Peyer's patch (tissue), 4 donors: ENCODE measurements at regions not wholly inside any gene's neighbourhood (a gene's known extent, or its start where the extent isn't known, plus 50 kb on each side); places are given as distances from the start of the nearest gene placed in this dataset.

Experiments
- DNase-seq, 3 donors: peaks; one replicate each; pipeline ENCODE4 v3.0.0-alpha.2; 2017 to 2019
- H3K27ac ChIP-seq, 4 donors: fragments of 200-600 bp; sonication (generic); one replicate each; pipeline ENCODE4 v1.5.1; 2016 to 2019
- H3K27me3 ChIP-seq, 2 donors: fragments of 200-600 bp; sonication (generic); one replicate each; pipeline ENCODE4 v1.5.1; 2019
- H3K36me3 ChIP-seq, 3 donors: fragments of 200-600 bp; sonication (generic); one replicate each; pipeline ENCODE4 v1.5.1; 2016 to 2019
- H3K4me1 ChIP-seq, 4 donors: fragments of 200-600 bp; sonication (generic); one replicate each; pipeline ENCODE4 v1.5.1; 2016 to 2019
- H3K4me3 ChIP-seq, 4 donors: fragments of 200-600 bp; sonication (generic); 1 replicate in 3 of 4; 2 replicates in 1 of 4; pipeline ENCODE4 v1.5.1; 2016 to 2019; ENCODE audit warnings: mild to moderate bottlenecking in 1 of 4
- H3K9me3 ChIP-seq, 4 donors: fragments of 200-600 bp; sonication (generic); one replicate each; pipeline ENCODE4 v1.5.1; 2016 to 2019; ENCODE audit warnings: mild to moderate bottlenecking in 1 of 4
- POLR2A ChIP-seq, 2 donors: fragments of 450-650 bp; IDR thresholded peaks; one replicate each; pipeline ENCODE4 v1.5.1; 2017; ENCODE audit warnings: antibody characterized with exemption in 2 of 2, mild to moderate bottlenecking in 2 of 2, moderate library complexity in 2 of 2
- TF ChIP-seq, protein P1 (sequence below), 6 experiments: fragments of 450-650 bp in 4 of 6; fragments of 200-600 bp in 2 of 6; sonication (generic) in 1 of 6; IDR thresholded peaks; one replicate each; pipeline ENCODE4 v1.5.1; 2017 to 2019; ENCODE audit warnings: antibody characterized with exemption in 6 of 6, mild to moderate bottlenecking in 3 of 6, moderate library complexity in 1 of 6

DNA sequence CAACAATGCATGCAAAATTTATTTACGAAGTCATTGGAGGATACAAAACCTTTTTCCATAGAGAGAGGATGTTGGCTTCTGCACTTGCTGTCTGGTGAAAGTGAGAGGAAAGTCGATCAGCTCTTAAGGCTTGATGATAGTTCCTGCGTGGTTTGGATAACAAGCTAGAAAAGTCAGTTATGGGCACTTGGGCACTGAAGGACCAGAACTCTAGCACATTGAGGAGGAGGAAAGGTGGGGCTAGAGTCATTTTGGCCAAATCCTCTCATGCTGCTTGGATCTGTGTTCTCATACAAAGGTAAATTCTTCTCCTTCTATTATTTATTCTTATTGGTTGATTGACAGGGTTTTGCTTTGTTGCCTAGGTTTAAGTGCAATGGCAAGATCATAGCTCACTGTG lies 245.9 kb upstream of the ADAMTSL1 start:
- no peaks in the 10 kb centered on the region for H3K27me3 ChIP-seq
- no peak overlapping the region for H3K4me3 ChIP-seq
- H3K27ac ChIP-seq, result no peak overlapping the region
- no peaks in the 10 kb centered on the region for H3K4me1 ChIP-seq
- no peaks in the 10 kb centered on the region for H3K36me3 ChIP-seq
- TF ChIP-seq POLR2A (IDR thresholded peaks at IDR 0.05), result no peak
- TF ChIP-seq, protein P1, sequence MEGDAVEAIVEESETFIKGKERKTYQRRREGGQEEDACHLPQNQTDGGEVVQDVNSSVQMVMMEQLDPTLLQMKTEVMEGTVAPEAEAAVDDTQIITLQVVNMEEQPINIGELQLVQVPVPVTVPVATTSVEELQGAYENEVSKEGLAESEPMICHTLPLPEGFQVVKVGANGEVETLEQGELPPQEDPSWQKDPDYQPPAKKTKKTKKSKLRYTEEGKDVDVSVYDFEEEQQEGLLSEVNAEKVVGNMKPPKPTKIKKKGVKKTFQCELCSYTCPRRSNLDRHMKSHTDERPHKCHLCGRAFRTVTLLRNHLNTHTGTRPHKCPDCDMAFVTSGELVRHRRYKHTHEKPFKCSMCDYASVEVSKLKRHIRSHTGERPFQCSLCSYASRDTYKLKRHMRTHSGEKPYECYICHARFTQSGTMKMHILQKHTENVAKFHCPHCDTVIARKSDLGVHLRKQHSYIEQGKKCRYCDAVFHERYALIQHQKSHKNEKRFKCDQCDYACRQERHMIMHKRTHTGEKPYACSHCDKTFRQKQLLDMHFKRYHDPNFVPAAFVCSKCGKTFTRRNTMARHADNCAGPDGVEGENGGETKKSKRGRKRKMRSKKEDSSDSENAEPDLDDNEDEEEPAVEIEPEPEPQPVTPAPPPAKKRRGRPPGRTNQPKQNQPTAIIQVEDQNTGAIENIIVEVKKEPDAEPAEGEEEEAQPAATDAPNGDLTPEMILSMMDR (IDR thresholded peaks at IDR 0.05), result no peak
- DNase-seq, result no peak
- no peaks in the 10 kb centered on the region for H3K9me3 ChIP-seq

GRCh38 chr9:18229992-18230676 lies 243.8 kb upstream of the ADAMTSL1 start:
- no peak overlapping the region for H3K27ac ChIP-seq
- TF ChIP-seq, protein P1 (IDR thresholded peaks at IDR 0.05), result no peak
- TF ChIP-seq POLR2A (IDR thresholded peaks at IDR 0.05), result no peak
- H3K9me3 ChIP-seq, result no peaks in the 10 kb centered on the region
- no peak for DNase-seq
- no peaks in the 10 kb centered on the region for H3K27me3 ChIP-seq
- H3K4me3 ChIP-seq, result no peak overlapping the region
- H3K4me1 ChIP-seq, result no peaks in the 10 kb centered on the region
- no peaks in the 10 kb centered on the region for H3K36me3 ChIP-seq

DNA sequence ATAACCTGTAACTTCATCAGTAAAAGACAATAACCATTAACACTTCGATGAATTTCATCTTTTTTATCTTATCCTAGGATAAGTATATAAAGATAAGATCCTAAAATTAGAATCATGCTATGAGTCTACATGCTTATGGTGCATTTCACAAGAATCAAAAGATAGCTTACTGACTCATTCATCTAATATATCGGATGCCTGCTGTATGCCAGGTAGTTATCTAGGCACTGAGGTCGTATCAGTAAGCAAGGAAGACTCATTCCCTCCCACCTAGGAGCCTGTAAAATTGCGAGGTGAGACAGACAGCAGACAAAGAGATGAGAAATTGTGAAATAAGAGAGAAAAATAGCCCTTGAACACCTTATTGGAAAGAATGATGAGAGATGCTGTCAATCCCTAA lies 240.6 kb upstream of the ADAMTSL1 start:
- no peak overlapping the region for H3K4me3 ChIP-seq
- DNase-seq, result no peak
- no peaks in the 10 kb centered on the region for H3K4me1 ChIP-seq
- no peaks in the 10 kb centered on the region for H3K9me3 ChIP-seq
- no peak overlapping the region for H3K27ac ChIP-seq
- TF ChIP-seq, protein P1 (IDR thresholded peaks at IDR 0.05), result no peak
- H3K27me3 ChIP-seq, result no peaks in the 10 kb centered on the region
- H3K36me3 ChIP-seq, result no peaks in the 10 kb centered on the region

DNA sequence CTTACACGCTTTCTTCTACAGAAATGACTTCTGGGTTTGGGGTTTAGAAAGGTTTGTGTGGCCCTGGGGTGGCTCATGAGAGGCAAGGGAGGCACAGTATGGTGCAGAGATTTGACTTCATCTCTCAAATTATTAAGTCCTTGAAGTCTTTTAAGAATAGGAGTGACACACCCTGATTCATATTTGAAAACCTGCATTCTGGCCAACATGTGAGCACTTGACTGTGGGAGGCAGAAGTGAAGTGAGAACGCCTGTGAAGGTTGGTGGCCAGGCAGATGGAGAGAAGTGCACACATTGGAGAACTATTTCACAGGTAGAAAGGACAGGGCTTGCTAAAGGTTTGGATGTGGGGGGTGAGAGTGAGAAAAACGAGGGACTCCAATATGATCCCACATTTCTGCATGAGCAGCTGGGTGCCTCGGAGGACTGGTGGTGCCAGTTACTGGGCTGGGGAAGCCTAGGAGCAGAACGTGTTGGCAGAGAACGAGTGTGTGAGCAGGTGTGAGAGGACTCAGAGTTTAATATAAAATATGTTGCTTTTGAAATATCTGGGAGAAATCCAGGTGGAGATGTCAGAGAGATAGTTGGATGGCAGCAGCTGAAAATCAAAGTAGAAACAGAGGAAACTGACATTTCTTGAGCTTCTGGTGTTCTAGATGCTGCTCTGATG lies 240.0 kb upstream of the ADAMTSL1 start:
- TF ChIP-seq POLR2A (IDR thresholded peaks at IDR 0.05), result no peak
- TF ChIP-seq, protein P1 (IDR thresholded peaks at IDR 0.05), result no peak
- Histone ChIP-seq H3K4me3 (no peak overlapping the region), H3K36me3 (no peaks in the 10 kb centered on the region), H3K4me1 (no peaks in the 10 kb centered on the region), H3K9me3 (no peaks in the 10 kb centered on the region), H3K27me3 (no peaks in the 10 kb centered on the region), H3K27ac (no peak overlapping the region)
- DNase-seq, result no peak

DNA sequence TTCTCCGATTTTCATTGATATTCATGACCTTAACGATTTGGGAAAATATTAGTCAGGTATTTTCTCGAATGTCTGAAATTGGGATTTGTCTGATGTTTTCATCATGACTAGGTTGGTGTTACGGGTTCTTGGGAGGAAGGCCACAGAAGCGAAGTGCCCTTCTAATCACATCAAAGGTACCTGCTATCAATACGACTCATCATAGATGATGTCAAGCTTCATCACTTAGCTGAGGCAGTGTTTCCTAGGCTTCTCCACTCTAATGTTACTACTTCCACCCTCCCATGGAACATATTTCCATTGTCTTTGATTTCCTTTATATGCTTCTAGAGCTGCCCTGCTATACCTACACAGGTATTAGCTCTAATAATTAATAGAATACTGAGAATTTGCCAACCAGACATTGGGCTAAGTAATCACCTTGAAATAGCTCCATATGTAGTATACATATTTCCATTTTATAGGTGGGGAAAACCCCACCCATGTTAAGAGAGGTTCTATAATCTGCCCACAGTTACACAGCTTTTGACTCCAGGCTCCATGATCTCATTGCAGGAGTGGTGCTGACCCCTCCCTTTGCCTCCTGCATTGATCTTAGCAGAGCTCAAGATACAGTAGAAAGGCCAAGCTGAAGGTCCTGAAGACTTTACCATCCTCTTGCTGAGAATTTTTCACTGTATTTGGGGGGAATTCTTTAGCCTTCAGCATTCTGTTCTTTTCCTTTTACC lies 238.6 kb upstream of the ADAMTSL1 start:
- no peaks in the 10 kb centered on the region for H3K9me3 ChIP-seq
- H3K36me3 ChIP-seq, result no peaks in the 10 kb centered on the region
- no peak overlapping the region for H3K27ac ChIP-seq
- H3K4me3 ChIP-seq, result no peak overlapping the region
- H3K4me1 ChIP-seq, result no peaks in the 10 kb centered on the region
- TF ChIP-seq POLR2A (IDR thresholded peaks at IDR 0.05), result no peak
- TF ChIP-seq, protein P1 (IDR thresholded peaks at IDR 0.05), result no peak
- no peaks in the 10 kb centered on the region for H3K27me3 ChIP-seq
- no peak for DNase-seq
